ENCODE measurements at regions not wholly inside any gene's neighbourhood (a gene's known extent, or its start where the extent isn't known, plus 50 kb on each side); places are given as distances from the start of the nearest gene placed in this dataset.

- TF ChIP-seq, protein P1, sequence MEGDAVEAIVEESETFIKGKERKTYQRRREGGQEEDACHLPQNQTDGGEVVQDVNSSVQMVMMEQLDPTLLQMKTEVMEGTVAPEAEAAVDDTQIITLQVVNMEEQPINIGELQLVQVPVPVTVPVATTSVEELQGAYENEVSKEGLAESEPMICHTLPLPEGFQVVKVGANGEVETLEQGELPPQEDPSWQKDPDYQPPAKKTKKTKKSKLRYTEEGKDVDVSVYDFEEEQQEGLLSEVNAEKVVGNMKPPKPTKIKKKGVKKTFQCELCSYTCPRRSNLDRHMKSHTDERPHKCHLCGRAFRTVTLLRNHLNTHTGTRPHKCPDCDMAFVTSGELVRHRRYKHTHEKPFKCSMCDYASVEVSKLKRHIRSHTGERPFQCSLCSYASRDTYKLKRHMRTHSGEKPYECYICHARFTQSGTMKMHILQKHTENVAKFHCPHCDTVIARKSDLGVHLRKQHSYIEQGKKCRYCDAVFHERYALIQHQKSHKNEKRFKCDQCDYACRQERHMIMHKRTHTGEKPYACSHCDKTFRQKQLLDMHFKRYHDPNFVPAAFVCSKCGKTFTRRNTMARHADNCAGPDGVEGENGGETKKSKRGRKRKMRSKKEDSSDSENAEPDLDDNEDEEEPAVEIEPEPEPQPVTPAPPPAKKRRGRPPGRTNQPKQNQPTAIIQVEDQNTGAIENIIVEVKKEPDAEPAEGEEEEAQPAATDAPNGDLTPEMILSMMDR (IDR thresholded peaks at IDR 0.05), result no peak
- TF ChIP-seq EP300 (IDR thresholded peaks at IDR 0.05), result no peak
- no peak for TF ChIP-seq POLR2A (IDR thresholded peaks at IDR 0.05)
Observed at GRCh38 chr13:57044910-57045309, 95.8 kb upstream of the PRR20A start.

All from suprapubic skin (tissue), 3 donors.